ENCODE measurements at regions not wholly inside any gene's neighbourhood (a gene's known extent, or its start where the extent isn't known, plus 50 kb on each side); places are given as distances from the start of the nearest gene placed in this dataset.

GRCh38 chr6:33949877-33950435 lies 146.2 kb upstream of the MLN start:
- Histone ChIP-seq H2AFZ (no peak overlapping the region), H3K4me3 (no peak overlapping the region), H3F3A (ENCODE audit: insufficient read depth, low read depth) (no peaks in the 10 kb centered on the region), H3K9me3 (ENCODE audit: insufficient read depth, low read depth) (no peaks in the 10 kb centered on the region), H3K9me2 (ENCODE audit: insufficient read depth) (no peaks in the 10 kb centered on the region), H3K36me3 (ENCODE audit: low read depth) (no peaks in the 10 kb centered on the region), H3K4me2 (no peak overlapping the region), H3K79me2 (ENCODE audit: low read depth) (no peaks in the 10 kb centered on the region), H3K27me3 (ENCODE audit: insufficient read depth, low read depth) (peaks cover 100% of the 10 kb centered on the region), H3K27ac (no peak overlapping the region), H3K4me1 (replicated peaks; ENCODE audit: insufficient read depth) (no peaks in the 10 kb centered on the region), H4K20me1 (ENCODE audit: insufficient read depth) (no peaks in the 10 kb centered on the region)
- ChIA-PET POLR2A (ENCODE audit: unreplicated experiment) (no interaction called here), CTCF (no interaction called here)
- no peak for TF ChIP-seq EZH2 (IDR thresholded peaks at IDR 0.05; ENCODE audit: low read depth)
- no TSS peak for BruUV-seq (replicated peaks)
- DNase-seq, result no peak
- intact Hi-C loops (cut with micrococcal nuclease; ENCODE audit: unreplicated experiment), result no loop called here

DNA sequence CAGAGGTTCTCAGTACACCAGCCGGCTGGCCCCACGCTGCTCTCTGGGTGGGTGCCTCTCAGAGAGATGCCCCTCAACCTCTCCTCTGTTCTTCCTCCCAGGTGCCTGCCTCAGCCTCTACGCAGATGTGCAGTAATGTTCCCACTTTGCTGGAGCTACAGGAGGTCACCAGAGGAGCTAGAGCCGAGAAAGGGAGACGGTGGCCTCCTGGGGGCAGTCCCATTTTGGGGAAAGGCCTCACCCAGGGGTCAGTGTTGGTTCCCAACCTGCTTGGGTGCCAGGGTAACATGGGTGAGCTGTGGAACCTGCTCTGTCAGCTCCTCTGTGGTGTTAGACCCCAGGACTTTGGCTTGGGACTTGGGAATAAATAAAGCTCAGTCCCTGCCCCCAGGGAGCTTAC lies 145.3 kb upstream of the MLN start:
- TF ChIP-seq EZH2 (IDR thresholded peaks at IDR 0.05; ENCODE audit: low read depth), result no peak
- TF ChIP-seq CTCF (conservative IDR thresholded peaks at IDR 0.05), result no peak
- H3K79me2 ChIP-seq (ENCODE audit: low read depth), result no peaks in the 10 kb centered on the region
- H2AFZ ChIP-seq, result no peak overlapping the region
- no peak overlapping the region for H3K4me3 ChIP-seq
- ChIA-PET POLR2A (ENCODE audit: unreplicated experiment) (no interaction called here), CTCF (no interaction called here)
- H3K27ac ChIP-seq, result no peak overlapping the region
- H3K4me2 ChIP-seq, result no peak overlapping the region
- no peaks in the 10 kb centered on the region for H4K20me1 ChIP-seq (ENCODE audit: insufficient read depth)
- DNase-seq, result no peak
- peaks cover 100% of the 10 kb centered on the region for H3K27me3 ChIP-seq (ENCODE audit: insufficient read depth, low read depth)
- no TSS peak for BruUV-seq (replicated peaks)
- no peaks in the 10 kb centered on the region for H3K9me3 ChIP-seq (ENCODE audit: insufficient read depth, low read depth)
- H3K9me2 ChIP-seq (ENCODE audit: insufficient read depth), result no peaks in the 10 kb centered on the region
- H3F3A ChIP-seq (ENCODE audit: insufficient read depth, low read depth), result no peaks in the 10 kb centered on the region
- no peaks in the 10 kb centered on the region for H3K4me1 ChIP-seq (replicated peaks; ENCODE audit: insufficient read depth)
- H3K36me3 ChIP-seq (ENCODE audit: low read depth), result no peaks in the 10 kb centered on the region
- intact Hi-C loops (cut with micrococcal nuclease; ENCODE audit: unreplicated experiment), result no loop called here

GRCh38 chr6:33947916-33948594 lies 144.3 kb upstream of the MLN start:
- ChIA-PET CTCF (no interaction called here), POLR2A (ENCODE audit: unreplicated experiment) (interaction anchor here (0.7 kb wide), 1 partner anchor 11 kb away, joined by 4 read pairs; no protein-coding TSS in a partner anchor)
- Histone ChIP-seq H3K4me1 (replicated peaks; ENCODE audit: insufficient read depth) (no peaks in the 10 kb centered on the region), H3K27ac (no peak overlapping the region), H3K27me3 (ENCODE audit: insufficient read depth, low read depth) (peaks cover 100% of the 10 kb centered on the region), H4K20me1 (ENCODE audit: insufficient read depth) (no peaks in the 10 kb centered on the region), H2AFZ (no peak overlapping the region), H3K4me2 (no peak overlapping the region), H3K9me3 (ENCODE audit: insufficient read depth, low read depth) (no peaks in the 10 kb centered on the region), H3K79me2 (ENCODE audit: low read depth) (no peaks in the 10 kb centered on the region), H3K36me3 (ENCODE audit: low read depth) (no peaks in the 10 kb centered on the region), H3K4me3 (no peak overlapping the region), H3F3A (ENCODE audit: insufficient read depth, low read depth) (no peaks in the 10 kb centered on the region), H3K9me2 (ENCODE audit: insufficient read depth) (no peaks in the 10 kb centered on the region)
- DNase-seq, result no peak
- TF ChIP-seq CTCF (conservative IDR thresholded peaks at IDR 0.05) (no peak), EZH2 (IDR thresholded peaks at IDR 0.05; ENCODE audit: low read depth) (no peak)
- BruUV-seq (replicated peaks), result no TSS peak
- intact Hi-C loops (cut with micrococcal nuclease; ENCODE audit: unreplicated experiment), result no loop called here
